ENCODE measurements at regions not wholly inside any gene's neighbourhood (a gene's known extent, or its start where the extent isn't known, plus 50 kb on each side); places are given as distances from the start of the nearest gene placed in this dataset.
"Not testable (repeated sequence)": the region's sequence is repeated elsewhere in the genome, so short reads cannot be mapped to it uniquely, and the experiment has no call there.

GRCh38 chr6:11299876-11300428 lies 67.5 kb upstream of the NEDD9 start (continued):
- TF ChIP-seq ZNF335 (CRISPR knock-in tag; IDR thresholded peaks at IDR 0.05) (0 out of 2 replicates have a peak, but pooled peaks have one; percentile 11), MED13 (CRISPR knock-in tag; IDR thresholded peaks at IDR 0.05) (peak; percentile 45; the same call in 1 of the 2 replicates), THRA (CRISPR knock-in tag; IDR thresholded peaks at IDR 0.05; ENCODE audit: borderline replicate concordance) (peak; percentile 91; the same call in 1 of the 2 replicates), HMG20A (CRISPR knock-in tag; IDR thresholded peaks at IDR 0.05; ENCODE audit: borderline replicate concordance) (peak; percentile 12; the same call in 1 of the 2 replicates)

- Histone ChIP-seq H3K4me3 (replicated peaks in 1 of 3; ENCODE audit: insufficient read depth in 1 of 3, low read depth in 2 of 3, low read length in 3 of 3) (peak overlapping the region in 2 of 3 experiments; percentile 9 to 61; a peak in 2 of 6 replicates), H3K9me3 (ENCODE audit: low read length) (peaks cover 40% of the 10 kb centered on the region), H3K4me2 (ENCODE audit: low read depth, low read length) (peak overlapping the region; percentile 80), H3K4me1 (ENCODE audit: insufficient read depth, low read length) (peaks cover 44% of the 10 kb centered on the region), H3K9ac (ENCODE audit: insufficient read depth, low read depth, low read length) (peak overlapping the region; percentile 71), H3K27ac (ENCODE audit: extremely low read length, insufficient read depth, low read length) (peak overlapping the region; percentile 90)
- H3K36me3 ChIP-seq (replicated peaks in 1 of 2; ENCODE audit: control insufficient read depth in 1 of 2, insufficient read depth in 2 of 2, low read length in 2 of 2); H4K20me1 ChIP-seq (ENCODE audit: insufficient read depth, low read length); DNase-seq (ENCODE audit: low spot score); H3K27me3 ChIP-seq (ENCODE audit: control insufficient read depth in 1 of 2, insufficient read depth in 2 of 2, low read length in 2 of 2); CTCF ChIA-PET (ENCODE audit: low intra/inter-chr PET ratio, low total read pairs); H3K79me2 ChIP-seq (ENCODE audit: insufficient read depth, low read length); H2AFZ ChIP-seq (ENCODE audit: low read length); FAIRE-seq; ATAC-seq; in situ Hi-C loops (cut with HindIII; ENCODE audit: extremely low pct_ligation_motif_present, low pct_unique_long_range_greater_than_20kb); BruUV-seq (replicated peaks): not testable (repeated sequence)
- POLR2A ChIA-PET = interaction anchor here (0.6 to 2.2 kb wide), 31 partner anchors 9 to 604 kb away, joined by 3 to 32 read pairs (median 5); partner anchors contain the start of genes NEDD9 and PAK1IP1
- intact Hi-C loops (cut with micrococcal nuclease; ENCODE audit: unreplicated experiment) = loop anchor here (1.0 to 5.0 kb wide), 5 partner anchors 67 to 198 kb away; partner anchors contain the start of gene NEDD9
- 31% methylated on average over 3 of the region's 5 CpGs for WGBS (ENCODE audit: low lambda C conversion rate)
- 0 out of 2 replicates have a peak, but pooled peaks have one; percentile 17 for TF ChIP-seq ZNF670 (CRISPR knock-in tag; IDR thresholded peaks at IDR 0.05; ENCODE audit: borderline replicate concordance)
- TF ChIP-seq ZNF333 (CRISPR knock-in tag; IDR thresholded peaks at IDR 0.05; ENCODE audit: borderline replicate concordance) = peak; percentile 45; the same call in 1 of the 2 replicates
- 0 out of 2 replicates have a peak, but pooled peaks have one; percentile 20 for TF ChIP-seq SNAPC4 (CRISPR knock-in tag; IDR thresholded peaks at IDR 0.05)
- peak; percentile 8; the same call in 1 of the 2 replicates for TF ChIP-seq DMAP1 (CRISPR knock-in tag; IDR thresholded peaks at IDR 0.05)
- 0 out of 2 replicates have a peak, but pooled peaks have one; percentile 11 for TF ChIP-seq ZNF160 (CRISPR knock-in tag; IDR thresholded peaks at IDR 0.05)
- TF ChIP-seq FOXC1 (CRISPR knock-in tag; IDR thresholded peaks at IDR 0.05; ENCODE audit: borderline replicate concordance) = 0 out of 2 replicates have a peak, but pooled peaks have one; percentile 5
- 0 out of 2 replicates have a peak, but pooled peaks have one; percentile 14 for TF ChIP-seq ZNF230 (CRISPR knock-in tag; IDR thresholded peaks at IDR 0.05)
- TF ChIP-seq BATF2 (CRISPR knock-in tag; IDR thresholded peaks at IDR 0.05) = 0 out of 2 replicates have a peak, but pooled peaks have one; percentile 45
- peak; percentile 0; the same call in 1 of the 2 replicates for TF ChIP-seq SALL1 (CRISPR knock-in tag; IDR thresholded peaks at IDR 0.05)
- peak; percentile 53 for TF ChIP-seq ZNF317 (CRISPR knock-in tag; IDR thresholded peaks at IDR 0.05)
- peak; percentile 17; the same call in 1 of the 2 replicates for TF ChIP-seq PHF20 (CRISPR knock-in tag; IDR thresholded peaks at IDR 0.05)
- peak; percentile 8; the same call in 1 of the 2 replicates for TF ChIP-seq ZFY (CRISPR knock-in tag; IDR thresholded peaks at IDR 0.05)
These were observed 66.9 kb upstream of the NEDD9 start for GRCh38 chr6:11299421-11299784.

Measured in HepG2 (cell line).